Fibroblast of lung (primary cell): ENCODE measurements at regions not wholly inside any gene's neighbourhood (a gene's known extent, or its start where the extent isn't known, plus 50 kb on each side); places are given as distances from the start of the nearest gene placed in this dataset.

Experiments
- DNase-seq, 2 donors: peaks; one replicate each; pipeline versions ENCODE4 v3.0.0 to v3.0.0-alpha.2; 2010; ENCODE audit warnings: low read depth in 2 of 2
- H2AFZ ChIP-seq: 2 replicates; pipeline ENCODE4 v1.5.1; 2012; ENCODE audit warnings: low read length, control low read depth, inconsistent platforms
- H3K27ac ChIP-seq: 2 replicates; pipeline ENCODE4 v1.5.1; 2011; ENCODE audit warnings: low read length, control low read depth; ENCODE audit not compliant: insufficient read depth
- H3K27me3 ChIP-seq: 2 replicates; pipeline ENCODE4 v1.5.1; 2011; ENCODE audit warnings: mild to moderate bottlenecking, low read length; ENCODE audit not compliant: control insufficient read depth, insufficient read depth
- H3K36me3 ChIP-seq: 2 replicates; pipeline ENCODE4 v1.5.1; 2011; ENCODE audit warnings: low read length; ENCODE audit not compliant: control insufficient read depth, insufficient read depth
- H3K4me1 ChIP-seq: 2 replicates; pipeline ENCODE4 v1.5.1; 2011; ENCODE audit warnings: low read length; ENCODE audit not compliant: control insufficient read depth, insufficient read depth; ENCODE audit errors: extremely low read depth
- H3K4me2 ChIP-seq: 2 replicates; pipeline ENCODE4 v1.5.1; 2011; ENCODE audit warnings: low read length, control low read depth; ENCODE audit not compliant: insufficient read depth; ENCODE audit errors: extremely low read depth
- H3K4me3 ChIP-seq, 4 experiments: fragments of 200-600 bp in 1 of 4; sonication (generic) in 1 of 4; replicated peaks in 1 of 4; 2 replicates each; pipeline ENCODE4 v1.5.1; 2011 to 2016; ENCODE audit warnings: low read length in 4 of 4, low read depth in 3 of 4, mild to moderate bottlenecking in 3 of 4, control low read depth in 2 of 4, inconsistent platforms in 1 of 4, mixed read lengths in 1 of 4; ENCODE audit not compliant: insufficient read depth in 1 of 4; ENCODE audit errors: control extremely low read depth in 1 of 4
- H3K79me2 ChIP-seq: 2 replicates; pipeline ENCODE4 v1.5.1; 2012; ENCODE audit warnings: mild to moderate bottlenecking, low read length, inconsistent platforms; ENCODE audit not compliant: control insufficient read depth, insufficient read depth
- H3K9ac ChIP-seq: 2 replicates; pipeline ENCODE4 v1.5.1; 2011; ENCODE audit warnings: mild to moderate bottlenecking, low read length, control low read depth; ENCODE audit not compliant: insufficient read depth
- H3K9me3 ChIP-seq: 2 replicates; pipeline ENCODE4 v1.5.1; 2012; ENCODE audit warnings: low read depth, low read length; ENCODE audit not compliant: control insufficient read depth, insufficient read depth
- H4K20me1 ChIP-seq: 2 replicates; pipeline ENCODE4 v1.5.1; 2011; ENCODE audit warnings: low read length; ENCODE audit not compliant: control insufficient read depth, insufficient read depth; ENCODE audit errors: extremely low read depth
- CTCF ChIP-seq, 2 donors: IDR thresholded peaks in 1 of 2; conservative IDR thresholded peaks in 1 of 2; 1 replicate in 1 of 2; 2 replicates in 1 of 2; pipeline ENCODE4 v1.5.1; 2011 to 2012; ENCODE audit warnings: low read length in 2 of 2, control low read depth in 1 of 2, inconsistent platforms in 1 of 2, low read depth in 1 of 2, mild to moderate bottlenecking in 1 of 2
- EZH2 ChIP-seq: IDR thresholded peaks from 2 replicates; pipeline ENCODE4 v1.5.1; 2012; ENCODE audit warnings: low read length, control low read depth, mild to moderate bottlenecking; ENCODE audit errors: missing control alignments

GRCh38 chr14:78103271-78103670, 66.9 kb upstream of the NRXN3 start:
- H3K4me1 ChIP-seq, result no peaks in the 10 kb centered on the region
- H2AFZ ChIP-seq, result no peak overlapping the region
- no peak overlapping the region for H3K9ac ChIP-seq
- H3K27me3 ChIP-seq, result no peaks in the 10 kb centered on the region
- no peak for DNase-seq
- no peaks in the 10 kb centered on the region for H4K20me1 ChIP-seq
- H3K36me3 ChIP-seq, result no peaks in the 10 kb centered on the region
- H3K4me3 ChIP-seq, result no peak overlapping the region
- no peak for TF ChIP-seq EZH2
- TF ChIP-seq CTCF (conservative IDR thresholded peaks at IDR 0.05 in 1 of 2, IDR thresholded peaks at IDR 0.05 in 1 of 2; ENCODE audit: low read depth in 1 of 2, low read length in 2 of 2), result no peak
- H3K27ac ChIP-seq, result no peak overlapping the region
- no peaks in the 10 kb centered on the region for H3K9me3 ChIP-seq
- H3K79me2 ChIP-seq, result no peaks in the 10 kb centered on the region
- H3K4me2 ChIP-seq, result no peak overlapping the region

GRCh38 chr14:78104160-78104559, 66.0 kb upstream of the NRXN3 start:
- no peak for TF ChIP-seq CTCF (conservative IDR thresholded peaks at IDR 0.05 in 1 of 2, IDR thresholded peaks at IDR 0.05 in 1 of 2; ENCODE audit: low read depth in 1 of 2, low read length in 2 of 2)
- no peak for TF ChIP-seq EZH2
- no peaks in the 10 kb centered on the region for H3K36me3 ChIP-seq
- H3K79me2 ChIP-seq, result no peaks in the 10 kb centered on the region
- H2AFZ ChIP-seq, result no peak overlapping the region
- DNase-seq, result no peak
- no peaks in the 10 kb centered on the region for H4K20me1 ChIP-seq
- H3K27ac ChIP-seq, result no peak overlapping the region
- H3K4me2 ChIP-seq, result no peak overlapping the region
- H3K9ac ChIP-seq, result no peak overlapping the region
- no peaks in the 10 kb centered on the region for H3K4me1 ChIP-seq
- no peaks in the 10 kb centered on the region for H3K9me3 ChIP-seq
- H3K27me3 ChIP-seq, result no peaks in the 10 kb centered on the region
- no peak overlapping the region for H3K4me3 ChIP-seq

GRCh38 chr14:78104655-78105054, 65.5 kb upstream of the NRXN3 start:
- no peak overlapping the region for H3K4me2 ChIP-seq
- H3K4me1 ChIP-seq, result no peaks in the 10 kb centered on the region
- H3K9me3 ChIP-seq, result no peaks in the 10 kb centered on the region
- no peaks in the 10 kb centered on the region for H4K20me1 ChIP-seq
- no peaks in the 10 kb centered on the region for H3K36me3 ChIP-seq
- no peak overlapping the region for H3K9ac ChIP-seq
- H3K4me3 ChIP-seq, result no peak overlapping the region
- no peaks in the 10 kb centered on the region for H3K79me2 ChIP-seq
- TF ChIP-seq CTCF (conservative IDR thresholded peaks at IDR 0.05 in 1 of 2, IDR thresholded peaks at IDR 0.05 in 1 of 2; ENCODE audit: low read depth in 1 of 2, low read length in 2 of 2) (no peak), EZH2 (no peak)
- H3K27ac ChIP-seq, result no peak overlapping the region
- no peaks in the 10 kb centered on the region for H3K27me3 ChIP-seq
- H2AFZ ChIP-seq, result no peak overlapping the region
- no peak for DNase-seq
